H1 (cell line): ENCODE measurements at regions not wholly inside any gene's neighbourhood (a gene's known extent, or its start where the extent isn't known, plus 50 kb on each side); places are given as distances from the start of the nearest gene placed in this dataset.

Source experiments
- CTCF ChIA-PET: fragments of 300-600 bp; sonication (Branson Sonifier 250); formaldehyde crosslinking; loops from one replicate; lab custom pipeline; 2021; ENCODE audit not compliant: partially characterized antibody; lab: Charles Lee
- POLR2A ChIA-PET: fragments of 300-600 bp; sonication (Branson Sonifier 250); formaldehyde crosslinking; loops from one replicate; lab custom pipeline; 2021; ENCODE audit warnings: inconsistent platforms; ENCODE audit not compliant: partially characterized antibody; lab: Charles Lee
- DNase-seq, 2 experiments: peaks; one replicate each; pipeline versions ENCODE4 v3.0.0 to v3.0.0-alpha.2; 2010 to 2022; ENCODE audit warnings: low spot score in 2 of 2, low read depth in 1 of 2, mixed read lengths in 1 of 2
- FAIRE-seq: peaks from 2 replicates; lab custom pipeline; 2011; peaks lifted over from hg19 to GRCh38; lab: Jason Lieb, UNC
- H2AFZ ChIP-seq: 2 replicates; pipeline ENCODE4 v1.8.1; 2012; ENCODE audit warnings: low read length, inconsistent platforms
- H2AK5ac ChIP-seq: 2 replicates; pipeline ENCODE4 v1.6.1; 2013; ENCODE audit warnings: low read depth, low read length
- H2BK120ac ChIP-seq: replicated peaks from 2 replicates; pipeline ENCODE3; 2013; ENCODE audit warnings: low read depth, low read length, inconsistent platforms
- H2BK12ac ChIP-seq: 2 replicates; pipeline ENCODE4 v1.6.1; 2013; ENCODE audit warnings: low read depth, low read length
- H2BK15ac ChIP-seq: 2 replicates; pipeline ENCODE4 v1.6.1; 2013; ENCODE audit warnings: low read length
- H2BK20ac ChIP-seq: 2 replicates; pipeline ENCODE4 v1.6.1; 2013; ENCODE audit warnings: low read length
- H2BK5ac ChIP-seq: 2 replicates; pipeline ENCODE4 v1.6.1; 2013; ENCODE audit warnings: low read depth, low read length
- H3K14ac ChIP-seq: 2 replicates; pipeline ENCODE4 v1.6.1; 2013; ENCODE audit warnings: inconsistent platforms; ENCODE audit not compliant: insufficient read length
- H3K18ac ChIP-seq: 2 replicates; pipeline ENCODE4 v1.6.1; 2013; ENCODE audit warnings: low read length; ENCODE audit errors: extremely low read depth
- H3K23ac ChIP-seq: 2 replicates; pipeline ENCODE4 v1.6.1; 2013; ENCODE audit warnings: inconsistent platforms; ENCODE audit not compliant: insufficient read length
- H3K23me2 ChIP-seq: 2 replicates; pipeline ENCODE4 v1.6.1; 2013; ENCODE audit warnings: low read depth, low read length
- H3K27ac ChIP-seq: 2 replicates; pipeline ENCODE4 v1.6.1; 2011; ENCODE audit warnings: low read depth, low read length, inconsistent platforms
- H3K27me3 ChIP-seq, 4 experiments: replicated peaks in 1 of 4; 1 replicate in 1 of 4; 2 replicates in 3 of 4; pipeline versions ENCODE4 v1.6.1 to v1.8.1; 2011 to 2013; ENCODE audit warnings: low read length in 3 of 4, mild to moderate bottlenecking in 3 of 4, inconsistent platforms in 2 of 4, mixed read lengths in 2 of 4, moderate library complexity in 1 of 4; ENCODE audit not compliant: control insufficient read depth in 3 of 4, insufficient read depth in 3 of 4; ENCODE audit errors: extremely low read depth in 1 of 4
- H3K36me3 ChIP-seq, 4 experiments: 2 replicates each; pipeline versions ENCODE4 v1.6.1 to v1.8.1; 2011 to 2013; ENCODE audit warnings: mild to moderate bottlenecking in 4 of 4, low read length in 3 of 4, moderate library complexity in 2 of 4, control low read depth in 1 of 4, inconsistent platforms in 1 of 4; ENCODE audit not compliant: insufficient read depth in 4 of 4, control insufficient read depth in 2 of 4
- H3K4ac ChIP-seq: replicated peaks from 2 replicates; pipeline ENCODE3; 2013; ENCODE audit warnings: low read length, low read depth, mixed read lengths, inconsistent platforms; ENCODE audit not compliant: insufficient read length
- H3K4me1 ChIP-seq, 4 experiments: replicated peaks in 1 of 4; 1 replicate in 1 of 4; 2 replicates in 3 of 4; pipeline versions ENCODE4 v1.6.1 to v1.8.1; 2011 to 2013; ENCODE audit warnings: low read length in 3 of 4, inconsistent platforms in 2 of 4, mixed read lengths in 1 of 4; ENCODE audit not compliant: insufficient read depth in 4 of 4, control insufficient read depth in 3 of 4
- H3K4me2 ChIP-seq, 2 experiments: 2 replicates each; pipeline versions ENCODE4 v1.6.1 to v1.8.1; 2011 to 2013; ENCODE audit warnings: low read depth in 2 of 2, low read length in 2 of 2, control low read depth in 1 of 2, inconsistent platforms in 1 of 2, mild to moderate bottlenecking in 1 of 2; ENCODE audit not compliant: insufficient read depth in 1 of 2
- H3K4me3 ChIP-seq, 4 experiments: fragments of 200-600, 300-600 bp in 1 of 4; sonication (generic), shearing (Covaris generic), sonication (Bioruptor Twin) in 1 of 4; 2 replicates each; pipeline versions ENCODE4 v1.5.1 to v1.8.1; 2011 to 2016; ENCODE audit warnings: low read length in 4 of 4, low read depth in 3 of 4, control low read depth in 2 of 4, inconsistent platforms in 2 of 4, mild to moderate bottlenecking in 2 of 4, mixed read lengths in 1 of 4, moderate library complexity in 1 of 4; ENCODE audit not compliant: insufficient read depth in 2 of 4; ENCODE audit errors: extremely low read depth in 1 of 4
- H3K56ac ChIP-seq: replicated peaks from 2 replicates; pipeline ENCODE3; 2013; ENCODE audit warnings: low read depth, mild to moderate bottlenecking, mixed read lengths, low read length, inconsistent platforms; ENCODE audit not compliant: insufficient read length
- H3K79me1 ChIP-seq: 2 replicates; pipeline ENCODE4 v1.6.1; 2013; ENCODE audit warnings: low read depth, low read length, control low read depth
- H3K79me2 ChIP-seq, 2 experiments: 2 replicates each; pipeline versions ENCODE4 v1.6.1 to v1.8.1; 2012 to 2013; ENCODE audit warnings: low read length in 2 of 2, mild to moderate bottlenecking in 2 of 2, inconsistent platforms in 1 of 2; ENCODE audit not compliant: insufficient read depth in 2 of 2, control insufficient read depth in 1 of 2
- H3K9ac ChIP-seq, 4 experiments: replicated peaks in 1 of 4; 1 replicate in 1 of 4; 2 replicates in 3 of 4; pipeline versions ENCODE4 v1.6.1 to v1.8.1; 2011 to 2013; ENCODE audit warnings: low read depth in 3 of 4, low read length in 3 of 4, control low read depth in 2 of 4, mild to moderate bottlenecking in 2 of 4, moderate library complexity in 2 of 4, inconsistent platforms in 1 of 4; ENCODE audit errors: extremely low read depth in 1 of 4
- H3K9me3 ChIP-seq, 2 experiments: 2 replicates each; pipeline versions ENCODE4 v1.6.1 to v1.8.1; 2012 to 2013; ENCODE audit warnings: mild to moderate bottlenecking in 2 of 2, moderate library complexity in 2 of 2, control low read depth in 1 of 2, inconsistent platforms in 1 of 2, low read depth in 1 of 2, low read length in 1 of 2, mixed read lengths in 1 of 2; ENCODE audit not compliant: insufficient read depth in 2 of 2
- H4K20me1 ChIP-seq, 2 experiments: replicated peaks in 1 of 2; 2 replicates each; pipeline versions ENCODE3 to v1.8.1; 2011 to 2013; ENCODE audit warnings: inconsistent platforms in 2 of 2, low read length in 2 of 2, mild to moderate bottlenecking in 1 of 2; ENCODE audit not compliant: insufficient read depth in 2 of 2, control insufficient read depth in 1 of 2
- H4K5ac ChIP-seq: 2 replicates; pipeline ENCODE4 v1.6.1; 2013; ENCODE audit warnings: low read length, low read depth, mixed read lengths, inconsistent platforms; ENCODE audit not compliant: insufficient read length
- H4K8ac ChIP-seq: 2 replicates; pipeline ENCODE4 v1.8.0; 2013; ENCODE audit warnings: mild to moderate bottlenecking, moderate library complexity, low read length, inconsistent platforms; ENCODE audit not compliant: insufficient read depth; ENCODE audit errors: extremely low read depth
- H4K91ac ChIP-seq: replicated peaks from 2 replicates; pipeline ENCODE3; 2013; ENCODE audit warnings: low read length, mixed read lengths, inconsistent platforms; ENCODE audit not compliant: insufficient read length
- ASH2L ChIP-seq: fragments of 200-600, 300-600 bp; sonication (generic); IDR thresholded peaks from one replicate; pipeline ENCODE4 v1.7.1; 2017; ENCODE audit warnings: low read length
- CEBPB ChIP-seq: IDR thresholded peaks from 2 replicates; pipeline ENCODE4 v1.6.1; 2012; ENCODE audit warnings: low read depth, low read length
- EGR1 ChIP-seq: IDR thresholded peaks from 2 replicates; pipeline ENCODE4 v1.6.1; 2011; ENCODE audit warnings: low read depth, low read length, borderline replicate concordance
- FOSL1 ChIP-seq: IDR thresholded peaks from 2 replicates; pipeline ENCODE4 v1.6.1; 2011; ENCODE audit warnings: mild to moderate bottlenecking, low read depth, low read length, moderate library complexity; ENCODE audit not compliant: insufficient read depth
- NANOG ChIP-seq: IDR thresholded peaks from 2 replicates; pipeline ENCODE4 v1.6.1; 2011; ENCODE audit warnings: low read length, low read depth, mild to moderate bottlenecking, inconsistent platforms; ENCODE audit not compliant: insufficient read depth, poor library complexity, severe bottlenecking
- RNF2 ChIP-seq: fragments of 200-900, 300-1000 bp; sonication (generic); IDR thresholded peaks from 2 replicates; pipeline ENCODE4 v1.7.1; 2016; ENCODE audit warnings: borderline replicate concordance, low read depth, mild to moderate bottlenecking, antibody characterized with exemption, low read length; ENCODE audit not compliant: poor library complexity, severe bottlenecking; ENCODE audit errors: missing control alignments
- SP1 ChIP-seq: IDR thresholded peaks from 2 replicates; pipeline ENCODE4 v1.6.1; 2011; ENCODE audit warnings: low read depth, low read length
- WGBS, 2 experiments: shearing (Covaris generic) in 1 of 2; methylation state at CpG; one replicate each; pipeline versions ENCODE4 v1.1.6 to v1.1.7; 2013 to 2015; ENCODE audit warnings: low lambda C conversion rate in 2 of 2, mixed read lengths in 2 of 2, inconsistent platforms in 1 of 2, low coverage in 1 of 2, missing lambda C conversion rate in 1 of 2; ENCODE audit not compliant: insufficient replicate concordance in 2 of 2, insufficient coverage in 1 of 2, insufficient read length in 1 of 2; ENCODE audit errors: extremely low coverage in 1 of 2, missing lambda C conversion rate in 1 of 2; 5-methylcytosine and 5-hydroxymethylcytosine counted together
- TF ChIP-seq, protein P1 (sequence below): IDR thresholded peaks from 2 replicates; pipeline ENCODE4 v1.6.1; 2012; ENCODE audit warnings: inconsistent platforms

DNA sequence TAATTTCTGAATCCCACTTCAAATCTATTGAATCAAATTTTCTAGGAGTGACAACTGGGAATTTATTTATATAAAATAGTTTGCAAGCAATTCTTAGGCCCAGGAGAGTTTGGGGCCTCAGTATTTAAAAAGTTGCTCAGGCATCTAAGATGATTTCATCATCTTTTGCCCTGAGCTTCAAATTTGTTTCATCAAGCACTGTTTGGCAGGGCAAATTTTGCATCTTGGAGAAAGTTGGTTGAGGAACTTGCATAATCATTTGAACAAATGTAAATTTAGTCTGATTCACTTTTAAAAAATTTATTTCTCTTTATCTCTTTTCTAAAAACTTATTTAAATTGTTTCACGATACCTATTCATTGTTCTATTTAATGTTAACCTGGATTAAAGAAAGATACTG, 702.8 kb downstream of the SI start:
- H2BK20ac ChIP-seq: no peak overlapping the region
- H4K20me1 ChIP-seq: no peaks in the 10 kb centered on the region
- H3K56ac ChIP-seq: no peak overlapping the region
- H3K4me1 ChIP-seq: no peaks in the 10 kb centered on the region
- H3K4me2 ChIP-seq: no peak overlapping the region
- H2BK120ac ChIP-seq: no peak overlapping the region
- H2BK12ac ChIP-seq: no peak overlapping the region
- H4K5ac ChIP-seq: no peak overlapping the region
- H3K79me1 ChIP-seq: no peaks in the 10 kb centered on the region
- no peaks in the 10 kb centered on the region for H3K9me3 ChIP-seq
- CTCF ChIA-PET: interaction anchor here (1.0 to 1.2 kb wide), 2 partner anchors 28 to 151 kb away, joined by 3 read pairs; no protein-coding TSS in a partner anchor
- no peak overlapping the region for H3K4me3 ChIP-seq
- no peak overlapping the region for H3K23ac ChIP-seq
- no peak overlapping the region for H3K27ac ChIP-seq
- H2AFZ ChIP-seq: no peak overlapping the region
- POLR2A ChIA-PET: no interaction called here
- no peaks in the 10 kb centered on the region for H3K23me2 ChIP-seq
- H2BK15ac ChIP-seq: no peak overlapping the region
- no peak overlapping the region for H3K18ac ChIP-seq
- H3K14ac ChIP-seq: no peak overlapping the region
- no peak overlapping the region for H3K4ac ChIP-seq
- no peak overlapping the region for H2BK5ac ChIP-seq
- no peak overlapping the region for H4K8ac ChIP-seq
- H4K91ac ChIP-seq: no peak overlapping the region
- H3K27me3 ChIP-seq: no peaks in the 10 kb centered on the region
- H3K79me2 ChIP-seq: no peaks in the 10 kb centered on the region
- H3K36me3 ChIP-seq: no peaks in the 10 kb centered on the region
- DNase-seq: no peak
- 0% methylated on average over 1 of the region's 1 CpG; no CpG with 5 or more reads in 1 of the 2 experiments for WGBS, 2 experiments
- no peak overlapping the region for H3K9ac ChIP-seq
- no peak for TF ChIP-seq FOSL1
- no peak for TF ChIP-seq EGR1
- TF ChIP-seq SP1: no peak
- TF ChIP-seq RNF2: no peak
- TF ChIP-seq CEBPB: no peak
- no peak for TF ChIP-seq ASH2L
- TF ChIP-seq NANOG: no peak
- TF ChIP-seq, protein P1, sequence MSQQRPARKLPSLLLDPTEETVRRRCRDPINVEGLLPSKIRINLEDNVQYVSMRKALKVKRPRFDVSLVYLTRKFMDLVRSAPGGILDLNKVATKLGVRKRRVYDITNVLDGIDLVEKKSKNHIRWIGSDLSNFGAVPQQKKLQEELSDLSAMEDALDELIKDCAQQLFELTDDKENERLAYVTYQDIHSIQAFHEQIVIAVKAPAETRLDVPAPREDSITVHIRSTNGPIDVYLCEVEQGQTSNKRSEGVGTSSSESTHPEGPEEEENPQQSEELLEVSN: no peak
- FAIRE-seq: no peak
- H2AK5ac ChIP-seq: no peak overlapping the region
